ENCODE measurements at regions not wholly inside any gene's neighbourhood (a gene's known extent, or its start where the extent isn't known, plus 50 kb on each side); places are given as distances from the start of the nearest gene placed in this dataset.

DNA sequence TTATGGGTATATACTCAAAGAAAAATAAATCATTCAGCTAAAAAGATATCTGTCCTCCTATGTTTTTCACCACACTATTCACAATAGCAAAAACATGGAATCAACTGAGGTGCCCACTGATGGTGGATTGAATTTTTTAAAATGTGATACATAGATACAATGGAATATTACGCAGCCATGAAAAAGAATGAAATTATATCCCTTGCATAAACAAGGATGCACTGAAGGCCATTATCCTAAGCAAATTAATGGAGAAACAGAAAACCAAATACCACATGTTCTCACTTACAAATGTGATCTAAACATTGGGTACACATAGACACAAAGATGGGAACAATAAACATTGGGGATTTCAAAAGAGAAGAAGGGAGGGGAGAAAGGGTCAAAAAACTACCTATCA is 964.2 kb upstream of the IGFBP7 start:
- WGBS, 3 donors: 75 to 92% (median 84%) methylated on average over 1 of the region's 1 CpG

DNA sequence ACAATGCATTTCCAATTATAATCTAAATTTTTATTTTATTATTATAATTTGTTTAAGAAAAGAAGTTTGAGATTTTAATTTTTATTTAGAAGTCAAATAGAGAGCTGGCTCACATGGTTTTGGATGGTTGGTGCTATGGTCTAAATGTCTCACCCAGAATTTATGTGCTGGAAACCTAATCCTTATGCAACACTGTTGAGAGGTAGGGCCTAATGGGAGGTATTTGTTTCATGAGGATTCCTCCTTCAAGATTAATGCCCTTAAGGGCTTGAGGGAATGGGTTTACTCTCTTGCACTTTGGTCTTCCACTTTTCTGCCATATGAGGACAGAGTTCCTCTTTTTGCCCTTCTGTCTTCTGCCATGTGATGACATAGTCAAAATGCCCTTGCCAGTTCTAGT is 960.5 kb upstream of the IGFBP7 start:
- Histone ChIP-seq H3K4me3 (ENCODE audit: low read depth in 1 of 3, low read length in 3 of 3) (no peak overlapping the region), H3K4me1 (ENCODE audit: control insufficient read depth in 3 of 3, insufficient read depth in 2 of 3, low read depth in 1 of 3, low read length in 2 of 3) (no peaks in the 10 kb centered on the region)

More for the DNA sequence above, 964.2 kb upstream of the IGFBP7 start:
- DNase-seq (no peak), FAIRE-seq (no peak)
- Histone ChIP-seq H3K27ac (ENCODE audit: low read depth in 1 of 3, low read length in 2 of 3) (no peak overlapping the region), H3K9me3 (ENCODE audit: control insufficient read depth in 2 of 2, insufficient read depth in 1 of 2, low read depth in 1 of 2, low read length in 1 of 2) (no peaks in the 10 kb centered on the region), H3K4me3 (ENCODE audit: low read depth in 1 of 3, low read length in 3 of 3) (no peak overlapping the region), H3K27me3 (ENCODE audit: control insufficient read depth in 3 of 3, insufficient read depth in 3 of 3, low read length in 3 of 3) (no peaks in the 10 kb centered on the region), H3K36me3 (ENCODE audit: control insufficient read depth in 3 of 3, insufficient read depth in 2 of 3, low read depth in 1 of 3, low read length in 3 of 3) (no peaks in the 10 kb centered on the region), H3K4me1 (ENCODE audit: control insufficient read depth in 3 of 3, insufficient read depth in 2 of 3, low read depth in 1 of 3, low read length in 2 of 3) (no peaks in the 10 kb centered on the region)

DNA sequence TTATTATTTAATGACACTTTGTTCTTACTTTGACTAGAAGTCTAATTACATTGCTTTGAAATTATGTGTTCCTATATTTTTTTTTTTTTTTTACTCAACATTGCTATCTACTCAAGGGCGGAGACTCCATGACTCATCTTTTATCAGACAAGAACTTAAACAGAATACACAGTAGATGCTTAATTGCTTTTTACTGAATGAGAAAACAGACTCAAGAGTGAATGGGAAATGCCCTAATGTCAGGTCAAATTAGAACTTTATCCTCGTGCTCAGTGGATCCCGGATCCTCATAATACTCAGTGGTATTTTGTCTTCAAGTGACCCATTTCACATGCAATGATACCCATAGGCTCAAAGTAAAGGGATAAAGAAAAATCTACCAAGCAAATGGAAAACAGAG is 954.5 kb upstream of the IGFBP7 start:
- WGBS, 3 donors: 65 to 85% (median 78%) methylated on average over 3 of the region's 3 CpGs
- no peaks in the 10 kb centered on the region for H3K27me3 ChIP-seq (ENCODE audit: control insufficient read depth in 3 of 3, insufficient read depth in 3 of 3, low read length in 3 of 3)
- no peak overlapping the region for H3K27ac ChIP-seq (ENCODE audit: low read depth in 1 of 3, low read length in 2 of 3)
- FAIRE-seq (no peak), DNase-seq (no peak)
- H3K4me1 ChIP-seq (ENCODE audit: control insufficient read depth in 3 of 3, insufficient read depth in 2 of 3, low read depth in 1 of 3, low read length in 2 of 3): no peaks in the 10 kb centered on the region
- H3K36me3 ChIP-seq (ENCODE audit: control insufficient read depth in 3 of 3, insufficient read depth in 2 of 3, low read depth in 1 of 3, low read length in 3 of 3): no peaks in the 10 kb centered on the region
- no peaks in the 10 kb centered on the region for H3K9me3 ChIP-seq (ENCODE audit: control insufficient read depth in 2 of 2, insufficient read depth in 1 of 2, low read depth in 1 of 2, low read length in 1 of 2)
- no peak overlapping the region for H3K4me3 ChIP-seq (ENCODE audit: low read depth in 1 of 3, low read length in 3 of 3)

More for the DNA sequence above, 960.5 kb upstream of the IGFBP7 start:
- Histone ChIP-seq H3K9me3 (ENCODE audit: control insufficient read depth in 2 of 2, insufficient read depth in 1 of 2, low read depth in 1 of 2, low read length in 1 of 2) (no peaks in the 10 kb centered on the region), H3K27me3 (ENCODE audit: control insufficient read depth in 3 of 3, insufficient read depth in 3 of 3, low read length in 3 of 3) (no peaks in the 10 kb centered on the region), H3K36me3 (ENCODE audit: control insufficient read depth in 3 of 3, insufficient read depth in 2 of 3, low read depth in 1 of 3, low read length in 3 of 3) (no peaks in the 10 kb centered on the region), H3K27ac (ENCODE audit: low read depth in 1 of 3, low read length in 2 of 3) (no peak overlapping the region)
- DNase-seq (no peak), FAIRE-seq (no peak)

DNA sequence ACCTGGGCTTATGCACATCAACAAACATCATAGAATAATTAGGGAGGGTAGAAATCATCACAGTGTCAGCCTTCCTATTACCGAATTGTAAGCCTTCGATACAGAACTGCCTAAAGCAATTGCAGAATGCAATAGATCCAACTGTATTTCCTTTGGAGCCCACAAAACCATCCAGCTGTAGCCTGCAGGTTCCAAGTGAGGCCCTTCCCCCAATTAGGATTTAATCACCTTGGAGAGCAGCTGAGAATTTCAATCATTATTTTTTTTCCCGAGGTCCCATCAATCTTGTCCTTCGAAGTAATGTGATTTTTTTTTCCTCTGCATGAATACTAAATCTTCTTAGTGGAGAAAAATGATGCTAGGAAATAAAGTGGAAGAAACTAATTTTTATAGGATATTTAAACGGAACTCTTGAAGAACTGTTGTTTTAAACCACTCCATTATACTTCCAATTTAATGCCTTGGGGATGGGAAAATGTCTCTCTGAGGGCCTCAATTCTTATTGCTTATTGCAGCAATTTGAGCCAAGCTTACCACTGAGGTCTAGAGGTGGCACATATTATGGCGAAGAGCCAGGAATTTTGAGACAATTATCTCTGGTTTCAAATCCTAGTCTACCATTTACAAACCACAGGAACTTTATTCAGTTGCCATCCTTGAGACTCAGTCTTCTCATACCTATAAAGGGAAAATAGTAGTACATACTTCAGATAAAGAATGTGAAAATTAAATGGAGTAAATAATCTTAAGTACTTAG is 953.4 kb upstream of the IGFBP7 start:
- H3K9me3 ChIP-seq (ENCODE audit: control insufficient read depth in 2 of 2, insufficient read depth in 1 of 2, low read depth in 1 of 2, low read length in 1 of 2): no peaks in the 10 kb centered on the region
- FAIRE-seq (no peak), DNase-seq (no peak)
- H3K4me3 ChIP-seq (ENCODE audit: low read depth in 1 of 3, low read length in 3 of 3): no peak overlapping the region
- H3K27me3 ChIP-seq (ENCODE audit: control insufficient read depth in 3 of 3, insufficient read depth in 3 of 3, low read length in 3 of 3): no peaks in the 10 kb centered on the region
- 84 to 88% (median 87%) methylated on average over 6 of the region's 6 CpGs for WGBS, 3 donors
- no peaks in the 10 kb centered on the region for H3K4me1 ChIP-seq (ENCODE audit: control insufficient read depth in 3 of 3, insufficient read depth in 2 of 3, low read depth in 1 of 3, low read length in 2 of 3)
- H3K36me3 ChIP-seq (ENCODE audit: control insufficient read depth in 3 of 3, insufficient read depth in 2 of 3, low read depth in 1 of 3, low read length in 3 of 3): no peaks in the 10 kb centered on the region
- H3K27ac ChIP-seq (ENCODE audit: low read depth in 1 of 3, low read length in 2 of 3): no peak overlapping the region

DNA sequence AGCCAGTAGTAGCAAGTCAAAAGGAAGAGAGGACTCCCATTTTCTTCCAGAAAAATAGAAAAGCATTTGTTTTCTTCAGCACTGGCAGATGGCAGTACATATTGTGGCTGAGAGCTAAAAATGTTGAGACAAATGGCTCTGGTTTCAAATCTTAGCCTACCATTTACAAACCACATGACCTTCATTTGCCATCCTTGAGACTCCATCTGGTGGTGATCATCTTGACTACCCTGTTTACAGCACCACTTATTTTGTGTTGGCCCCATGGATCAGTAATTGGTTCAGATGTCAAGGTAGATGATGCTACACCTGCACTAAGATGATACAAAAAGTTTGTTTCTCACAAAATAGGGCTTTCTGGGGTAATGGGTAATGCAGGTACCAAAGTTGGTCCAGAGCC is 951.8 kb upstream of the IGFBP7 start:
- Histone ChIP-seq H3K4me1 (ENCODE audit: control insufficient read depth in 3 of 3, insufficient read depth in 2 of 3, low read depth in 1 of 3, low read length in 2 of 3) (no peaks in the 10 kb centered on the region), H3K27ac (ENCODE audit: low read depth in 1 of 3, low read length in 2 of 3) (no peak overlapping the region), H3K9me3 (ENCODE audit: control insufficient read depth in 2 of 2, insufficient read depth in 1 of 2, low read depth in 1 of 2, low read length in 1 of 2) (no peaks in the 10 kb centered on the region), H3K36me3 (ENCODE audit: control insufficient read depth in 3 of 3, insufficient read depth in 2 of 3, low read depth in 1 of 3, low read length in 3 of 3) (no peaks in the 10 kb centered on the region), H3K4me3 (ENCODE audit: low read depth in 1 of 3, low read length in 3 of 3) (no peak overlapping the region), H3K27me3 (ENCODE audit: control insufficient read depth in 3 of 3, insufficient read depth in 3 of 3, low read length in 3 of 3) (no peaks in the 10 kb centered on the region)
- FAIRE-seq: no peak
- DNase-seq: no peak

DNA sequence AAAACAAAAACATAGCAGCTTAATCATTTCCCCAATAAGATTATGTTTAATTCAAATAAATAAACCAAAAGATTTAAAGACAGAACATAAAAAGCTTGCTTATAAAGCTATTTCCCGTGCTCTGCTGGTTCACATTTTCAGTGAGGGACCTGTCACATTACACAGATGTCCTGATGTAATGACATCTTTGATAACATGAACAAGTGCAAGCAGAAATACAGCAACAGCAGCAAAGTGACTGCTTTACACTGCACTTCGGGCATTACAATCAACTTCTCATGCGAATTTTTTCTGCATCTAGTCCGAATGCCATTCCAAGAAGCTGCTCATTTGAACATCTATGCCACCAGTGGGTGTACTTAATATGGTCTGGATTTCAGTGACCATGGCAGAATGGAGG is 940.3 kb upstream of the IGFBP7 start:
- H3K9me3 ChIP-seq (ENCODE audit: control insufficient read depth in 2 of 2, insufficient read depth in 1 of 2, low read depth in 1 of 2, low read length in 1 of 2): peaks cover 0 to 1% of the 10 kb centered on the region in 2 donors
- H3K27ac ChIP-seq (ENCODE audit: low read depth in 1 of 3, low read length in 2 of 3): no peak overlapping the region
- H3K36me3 ChIP-seq (ENCODE audit: control insufficient read depth in 3 of 3, insufficient read depth in 2 of 3, low read depth in 1 of 3, low read length in 3 of 3): no peaks in the 10 kb centered on the region
- FAIRE-seq (no peak), DNase-seq (no peak)
- 70 to 80% (median 74%) methylated on average over 4 of the region's 4 CpGs for WGBS, 3 donors
- H3K27me3 ChIP-seq (ENCODE audit: control insufficient read depth in 3 of 3, insufficient read depth in 3 of 3, low read length in 3 of 3): no peaks in the 10 kb centered on the region
- H3K4me3 ChIP-seq (ENCODE audit: low read depth in 1 of 3, low read length in 3 of 3): no peak overlapping the region
- H3K4me1 ChIP-seq (ENCODE audit: control insufficient read depth in 3 of 3, insufficient read depth in 2 of 3, low read depth in 1 of 3, low read length in 2 of 3): no peaks in the 10 kb centered on the region

DNA sequence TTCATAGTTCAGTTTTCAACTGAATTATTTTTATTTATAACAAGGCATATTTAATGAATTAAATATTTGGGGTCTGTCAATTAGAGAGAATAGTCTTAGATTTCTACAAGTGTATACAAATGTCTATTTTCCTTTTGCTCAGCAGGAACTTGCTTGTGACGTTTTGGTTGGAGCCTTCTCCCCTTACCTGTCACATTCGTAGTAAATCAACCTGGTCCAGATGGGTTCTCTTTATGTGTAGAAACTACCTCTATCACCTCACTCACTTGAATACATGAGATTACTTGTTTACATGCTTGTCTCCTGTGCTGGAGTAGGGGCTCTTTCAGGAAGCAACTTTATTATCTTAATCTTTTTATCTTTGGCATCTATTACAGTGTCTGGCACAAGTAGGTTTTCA is 938.3 kb upstream of the IGFBP7 start:
- DNase-seq (no peak), FAIRE-seq (no peak)
- Histone ChIP-seq H3K27ac (ENCODE audit: low read depth in 1 of 3, low read length in 2 of 3) (no peak overlapping the region), H3K36me3 (ENCODE audit: control insufficient read depth in 3 of 3, insufficient read depth in 2 of 3, low read depth in 1 of 3, low read length in 3 of 3) (no peaks in the 10 kb centered on the region), H3K4me1 (ENCODE audit: control insufficient read depth in 3 of 3, insufficient read depth in 2 of 3, low read depth in 1 of 3, low read length in 2 of 3) (no peaks in the 10 kb centered on the region), H3K27me3 (ENCODE audit: control insufficient read depth in 3 of 3, insufficient read depth in 3 of 3, low read length in 3 of 3) (no peaks in the 10 kb centered on the region), H3K4me3 (ENCODE audit: low read depth in 1 of 3, low read length in 3 of 3) (no peak overlapping the region), H3K9me3 (ENCODE audit: control insufficient read depth in 2 of 2, insufficient read depth in 1 of 2, low read depth in 1 of 2, low read length in 1 of 2) (peaks cover 1 to 5% of the 10 kb centered on the region in 2 donors)
- WGBS, 3 donors: 53 to 63% (median 54%) methylated on average over 2 of the region's 2 CpGs

DNA sequence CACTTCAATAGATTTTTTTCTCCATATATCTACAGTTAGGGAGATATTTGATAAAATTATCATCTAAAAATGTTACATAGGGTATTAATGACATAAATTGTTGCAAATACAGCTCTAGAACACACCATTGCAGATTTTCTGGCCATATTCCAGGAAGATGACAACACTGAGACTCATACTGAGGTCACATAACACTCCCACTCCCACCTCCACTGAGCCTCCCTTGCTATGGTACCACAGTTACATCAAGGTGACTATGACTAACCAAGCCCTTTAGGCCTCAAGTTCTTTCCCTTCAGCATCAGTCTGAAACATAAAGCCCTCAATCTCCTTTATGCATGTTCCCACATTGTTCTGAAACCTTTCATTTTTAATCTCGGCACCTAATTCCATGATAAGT is 932.0 kb upstream of the IGFBP7 start:
- Histone ChIP-seq H3K9me3 (ENCODE audit: control insufficient read depth in 2 of 2, insufficient read depth in 1 of 2, low read depth in 1 of 2, low read length in 1 of 2) (peaks cover 0 to 10% of the 10 kb centered on the region in 2 donors), H3K27me3 (ENCODE audit: control insufficient read depth in 3 of 3, insufficient read depth in 3 of 3, low read length in 3 of 3) (no peaks in the 10 kb centered on the region), H3K4me1 (ENCODE audit: control insufficient read depth in 3 of 3, insufficient read depth in 2 of 3, low read depth in 1 of 3, low read length in 2 of 3) (no peaks in the 10 kb centered on the region), H3K36me3 (ENCODE audit: control insufficient read depth in 3 of 3, insufficient read depth in 2 of 3, low read depth in 1 of 3, low read length in 3 of 3) (no peaks in the 10 kb centered on the region), H3K27ac (ENCODE audit: low read depth in 1 of 3, low read length in 2 of 3) (no peak overlapping the region), H3K4me3 (ENCODE audit: low read depth in 1 of 3, low read length in 3 of 3) (no peak overlapping the region)
- DNase-seq (no peak), FAIRE-seq (no peak)
- WGBS, 3 donors: 81 to 92% (median 86%) methylated on average over 1 of the region's 1 CpG

DNA sequence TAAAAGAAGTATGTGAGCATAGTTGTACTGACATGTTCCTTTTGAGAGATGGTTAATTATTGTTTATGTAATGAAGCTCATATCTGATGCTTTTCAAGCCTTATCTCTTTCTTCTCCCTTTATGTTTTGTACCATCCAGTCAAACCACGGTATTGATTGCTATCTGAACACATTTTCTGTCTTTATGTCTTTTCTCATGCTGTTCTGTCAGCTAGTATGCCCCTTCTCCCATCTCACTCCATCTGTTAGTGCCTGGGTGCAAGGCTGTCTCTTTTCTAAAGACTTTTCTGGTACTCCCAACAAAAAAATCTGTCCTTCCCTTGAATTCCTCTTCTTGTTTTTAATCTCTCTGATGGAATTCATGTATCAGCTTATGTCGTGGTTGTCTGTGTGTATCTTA is 883.8 kb upstream of the IGFBP7 start:
- no peak for DNase-seq
- no peak overlapping the region for H3K27ac ChIP-seq (ENCODE audit: low read depth in 1 of 3, low read length in 2 of 3)
- H3K36me3 ChIP-seq (ENCODE audit: control insufficient read depth in 3 of 3, insufficient read depth in 2 of 3, low read depth in 1 of 3, low read length in 3 of 3): no peaks in the 10 kb centered on the region
- H3K4me3 ChIP-seq (ENCODE audit: low read depth in 1 of 3, low read length in 3 of 3): no peak overlapping the region
- no peaks in the 10 kb centered on the region for H3K4me1 ChIP-seq (ENCODE audit: control insufficient read depth in 3 of 3, insufficient read depth in 2 of 3, low read depth in 1 of 3, low read length in 2 of 3)
- H3K27me3 ChIP-seq (ENCODE audit: control insufficient read depth in 3 of 3, insufficient read depth in 3 of 3, low read length in 3 of 3): no peaks in the 10 kb centered on the region
- no peak for FAIRE-seq
- no peaks in the 10 kb centered on the region for H3K9me3 ChIP-seq (ENCODE audit: control insufficient read depth in 2 of 2, insufficient read depth in 1 of 2, low read depth in 1 of 2, low read length in 1 of 2)
- 33 to 37% (median 34%) methylated on average over 2 of the region's 2 CpGs for WGBS, 3 donors

Measured in small intestine (tissue), 7 donors.